NCI-H146 (cell line): ENCODE measurements at regions not wholly inside any gene's neighbourhood (a gene's known extent, or its start where the extent isn't known, plus 50 kb on each side); places are given as distances from the start of the nearest gene placed in this dataset.
"Not testable (repeated sequence)": the region's sequence is repeated elsewhere in the genome, so short reads cannot be mapped to it uniquely, and the experiment has no call there.

Experiments
- DNase-seq: peaks from one replicate; lab custom pipeline; 2025; lab: John Stamatoyannopoulos, UW

DNA sequence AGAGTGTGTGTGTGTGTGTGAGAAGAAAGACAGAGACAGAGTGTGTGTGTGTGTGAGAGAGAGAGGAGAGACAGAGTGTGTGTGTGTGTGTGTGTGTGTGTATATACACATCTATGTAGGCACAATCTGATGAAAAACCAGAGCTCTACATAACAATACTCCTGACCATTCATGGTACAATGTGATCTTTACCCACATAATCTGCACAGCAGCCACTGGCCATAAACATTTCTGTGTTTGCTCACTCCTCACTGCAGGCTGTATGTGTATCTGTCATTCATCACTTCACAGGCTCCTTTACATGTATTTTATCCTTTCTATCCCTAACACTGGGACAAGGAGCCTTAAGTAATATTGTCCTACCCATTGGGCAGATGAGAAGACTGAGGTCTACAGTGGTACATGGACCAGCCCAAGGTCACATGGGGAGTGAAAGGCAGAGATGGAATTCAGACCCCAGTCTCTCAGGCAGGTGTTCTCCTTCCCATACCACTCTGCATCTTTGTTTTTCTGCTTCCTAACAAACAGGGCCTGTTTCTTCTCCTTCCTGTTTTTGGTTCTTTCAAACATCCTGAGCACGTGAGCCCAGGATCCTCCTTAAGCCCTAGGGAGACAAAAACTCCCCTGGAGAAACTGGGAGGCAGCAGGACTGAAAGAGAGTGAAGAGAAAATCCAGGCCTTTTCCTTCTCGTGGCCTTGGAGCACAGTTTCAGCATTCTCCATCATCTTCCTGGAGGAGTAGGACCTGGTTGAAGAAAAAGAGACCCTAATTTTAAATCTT lies 201.7 kb upstream of the MSX2 start:
- no peak for DNase-seq

DNA sequence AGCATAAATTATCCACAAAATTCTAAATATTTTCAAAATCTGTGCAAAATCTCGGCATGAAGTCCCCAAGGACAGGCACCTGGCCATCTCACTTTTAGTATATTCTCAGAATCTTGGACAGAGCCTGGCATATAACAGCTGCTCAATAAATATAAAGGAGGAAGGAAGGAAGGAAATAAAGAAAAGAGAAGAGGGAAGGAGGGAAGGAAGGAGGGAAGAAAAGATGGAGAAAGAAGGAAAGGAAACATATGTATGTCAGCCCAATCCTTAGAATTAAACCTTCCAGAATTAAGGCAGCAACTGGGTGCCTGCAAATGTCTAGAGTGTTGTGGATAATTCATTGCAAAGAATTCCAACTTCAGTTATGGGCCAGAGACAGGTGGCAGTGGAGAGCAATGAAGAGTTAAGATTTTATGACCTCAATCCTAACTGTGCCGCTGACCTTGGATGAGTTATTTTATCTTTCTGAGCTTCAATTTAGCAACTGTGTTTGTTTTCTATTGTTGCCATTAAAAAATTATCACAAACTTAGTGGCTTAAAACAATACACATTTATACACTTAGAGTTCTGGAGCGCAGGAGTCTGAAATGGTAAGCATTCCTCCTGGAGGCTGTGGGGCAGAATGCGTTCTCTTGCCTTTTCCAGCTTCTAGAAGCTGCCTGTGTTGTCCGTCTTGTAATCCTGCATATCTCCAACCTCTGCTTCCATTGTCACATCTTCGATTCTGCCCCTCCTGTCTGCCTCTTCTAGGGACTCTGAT lies 200.9 kb upstream of the MSX2 start:
- no peak for DNase-seq

DNA sequence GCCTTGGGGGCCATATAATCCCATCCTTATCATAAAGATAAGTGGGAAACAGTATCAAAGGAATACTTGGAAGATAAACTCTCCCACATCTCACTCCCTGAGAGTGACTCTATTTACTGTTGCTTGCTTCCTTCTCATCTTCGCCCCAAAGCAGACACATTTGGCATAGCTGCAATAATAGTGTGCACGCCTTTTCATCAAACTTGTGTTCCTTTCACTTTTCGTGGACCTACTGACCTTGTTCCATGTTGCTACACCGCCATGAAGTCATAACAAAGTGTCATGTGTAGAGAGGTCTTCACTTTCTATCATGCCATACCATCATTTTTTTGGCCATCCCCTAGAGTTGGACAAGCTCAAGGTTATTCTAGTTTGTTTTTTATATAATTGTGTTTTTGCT lies 200.0 kb upstream of the MSX2 start:
- DNase-seq: no peak

DNA sequence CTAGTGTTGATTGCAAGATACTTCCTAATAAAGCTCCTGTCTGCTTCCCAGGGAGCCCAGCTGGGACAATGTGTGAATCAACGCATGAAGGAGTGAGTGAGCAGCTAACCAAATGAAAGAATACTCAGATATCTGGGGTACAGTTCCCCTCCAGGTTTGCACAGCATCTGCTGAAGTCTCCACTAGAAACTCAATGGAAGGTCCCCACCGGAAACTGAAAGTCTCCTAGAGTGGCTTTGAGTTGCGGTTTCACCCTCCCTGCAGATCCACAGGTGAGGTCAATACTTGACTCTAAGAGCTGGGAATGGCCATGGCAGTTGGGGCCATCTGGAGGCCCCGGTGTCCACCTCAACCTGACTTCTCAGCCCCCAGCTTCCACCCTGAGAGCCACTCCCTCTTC lies 198.2 kb upstream of the MSX2 start:
- DNase-seq: no peak

DNA sequence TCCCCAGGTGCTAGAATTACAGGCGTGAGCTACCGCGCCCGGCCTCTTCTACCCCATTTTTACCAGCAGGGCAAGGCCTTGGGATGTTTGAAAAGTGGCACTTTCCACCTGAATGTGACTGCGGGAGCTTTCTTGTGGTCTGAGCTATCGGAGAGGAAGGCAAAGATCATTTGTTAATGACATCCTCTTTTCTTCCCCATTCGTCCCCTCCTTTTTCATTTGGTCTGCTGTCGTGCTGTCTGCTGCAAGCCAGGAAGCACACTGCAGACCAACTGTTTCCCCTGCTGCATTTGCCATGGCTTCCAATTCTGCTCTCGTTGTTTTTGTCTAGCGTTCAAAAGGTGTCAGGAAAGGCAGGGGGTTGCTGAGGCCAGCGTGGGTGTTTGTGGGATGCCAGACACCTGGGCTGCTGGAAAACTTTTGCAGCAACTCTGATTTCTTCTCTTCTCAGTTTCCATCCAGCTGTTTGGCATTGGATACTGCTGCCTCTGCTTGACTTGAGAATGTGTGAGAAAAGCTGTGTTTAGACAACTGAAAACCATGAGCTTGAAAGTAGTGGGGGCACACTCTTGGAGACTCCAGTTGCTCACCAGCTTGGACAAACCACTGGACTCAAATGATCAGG lies 196.4 kb upstream of the MSX2 start:
- no peak for DNase-seq

DNA sequence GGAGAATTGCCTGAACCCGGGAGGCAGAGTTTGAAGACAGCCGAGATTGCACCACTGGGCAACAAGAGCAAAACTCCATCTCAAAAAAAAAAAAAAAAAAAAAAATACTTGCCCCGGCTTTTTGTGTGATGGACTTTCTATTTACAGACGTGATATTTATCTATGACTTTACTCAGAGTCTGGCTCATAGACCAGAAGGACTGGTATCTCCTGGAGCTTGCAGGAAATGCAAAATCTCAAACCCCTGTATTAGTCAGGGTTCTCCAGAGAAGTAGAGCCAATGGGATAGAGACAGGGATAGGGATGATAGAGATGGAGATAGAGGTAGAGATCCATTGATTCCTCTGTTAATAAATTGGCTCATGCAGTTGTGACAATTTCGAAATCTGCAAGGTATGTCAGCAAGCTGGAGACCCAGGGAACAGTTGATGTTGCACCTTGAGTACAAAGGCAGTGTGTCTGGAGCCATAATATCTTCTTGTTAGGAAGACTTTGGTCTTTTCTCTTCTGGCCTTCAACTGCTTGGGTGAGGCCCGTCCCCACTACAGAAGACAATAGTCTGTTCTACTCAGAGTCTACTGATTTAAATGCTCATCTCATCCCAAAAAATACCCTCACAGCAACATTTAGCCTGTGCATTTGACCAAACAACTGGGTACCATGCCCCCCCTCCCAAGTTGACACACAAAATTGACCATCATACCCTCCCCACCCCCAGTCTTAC lies 195.4 kb upstream of the MSX2 start:
- no peak for DNase-seq

DNA sequence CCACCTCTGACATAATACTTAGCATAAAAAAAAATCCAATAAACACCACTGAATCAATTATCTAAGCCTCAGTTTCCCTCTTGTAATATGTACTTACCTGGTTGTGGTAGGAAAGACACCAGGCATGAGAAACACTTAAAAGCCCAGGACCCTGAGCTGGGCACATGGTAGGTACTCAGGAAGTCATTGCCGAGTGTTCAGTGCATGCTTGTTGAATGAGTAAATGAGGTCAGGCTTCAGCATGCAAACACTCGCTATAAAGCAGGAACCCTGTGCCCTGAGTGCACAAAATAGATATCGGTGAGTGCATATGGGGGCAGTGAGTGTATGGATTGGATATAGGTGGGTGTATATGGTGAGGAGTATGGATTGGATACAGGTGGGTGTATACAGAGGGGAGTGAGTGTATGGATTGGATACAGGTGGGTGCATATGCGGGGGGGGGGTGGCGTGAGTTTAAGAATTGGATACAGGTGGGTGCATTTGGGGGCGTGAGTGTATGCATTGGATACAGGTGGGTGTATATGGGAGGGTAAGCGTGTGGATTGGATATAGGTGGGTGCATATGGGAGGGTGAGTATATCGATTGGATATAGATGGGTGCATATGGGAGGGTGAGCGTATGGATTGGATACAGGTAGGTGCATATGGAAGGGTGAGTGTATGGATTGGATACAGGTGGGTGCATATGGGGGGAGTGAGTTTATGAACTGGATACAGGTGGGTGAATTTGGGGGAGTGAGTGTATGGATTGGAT lies 194.3 kb upstream of the MSX2 start:
- DNase-seq: no peak

DNA sequence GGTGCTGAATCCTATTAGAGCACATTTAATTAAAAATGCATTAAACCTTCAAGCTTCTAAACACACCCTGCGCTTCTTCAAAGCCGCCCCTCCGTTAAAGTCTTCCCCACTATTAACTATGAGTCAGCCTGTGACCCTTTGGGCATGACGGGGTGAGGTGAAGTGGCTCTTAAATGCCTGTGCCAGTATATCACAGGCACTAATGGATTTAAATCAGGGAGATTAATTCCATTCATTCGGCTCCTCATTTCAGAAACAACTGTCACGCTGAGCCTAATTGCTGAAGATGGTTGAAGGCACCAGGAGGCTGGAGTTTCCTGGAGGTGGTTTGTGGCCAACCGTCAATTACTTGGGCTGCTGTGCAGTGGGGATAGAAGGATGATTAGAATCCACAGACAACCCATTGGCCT lies 192.6 kb upstream of the MSX2 start:
- DNase-seq: no peak

DNA sequence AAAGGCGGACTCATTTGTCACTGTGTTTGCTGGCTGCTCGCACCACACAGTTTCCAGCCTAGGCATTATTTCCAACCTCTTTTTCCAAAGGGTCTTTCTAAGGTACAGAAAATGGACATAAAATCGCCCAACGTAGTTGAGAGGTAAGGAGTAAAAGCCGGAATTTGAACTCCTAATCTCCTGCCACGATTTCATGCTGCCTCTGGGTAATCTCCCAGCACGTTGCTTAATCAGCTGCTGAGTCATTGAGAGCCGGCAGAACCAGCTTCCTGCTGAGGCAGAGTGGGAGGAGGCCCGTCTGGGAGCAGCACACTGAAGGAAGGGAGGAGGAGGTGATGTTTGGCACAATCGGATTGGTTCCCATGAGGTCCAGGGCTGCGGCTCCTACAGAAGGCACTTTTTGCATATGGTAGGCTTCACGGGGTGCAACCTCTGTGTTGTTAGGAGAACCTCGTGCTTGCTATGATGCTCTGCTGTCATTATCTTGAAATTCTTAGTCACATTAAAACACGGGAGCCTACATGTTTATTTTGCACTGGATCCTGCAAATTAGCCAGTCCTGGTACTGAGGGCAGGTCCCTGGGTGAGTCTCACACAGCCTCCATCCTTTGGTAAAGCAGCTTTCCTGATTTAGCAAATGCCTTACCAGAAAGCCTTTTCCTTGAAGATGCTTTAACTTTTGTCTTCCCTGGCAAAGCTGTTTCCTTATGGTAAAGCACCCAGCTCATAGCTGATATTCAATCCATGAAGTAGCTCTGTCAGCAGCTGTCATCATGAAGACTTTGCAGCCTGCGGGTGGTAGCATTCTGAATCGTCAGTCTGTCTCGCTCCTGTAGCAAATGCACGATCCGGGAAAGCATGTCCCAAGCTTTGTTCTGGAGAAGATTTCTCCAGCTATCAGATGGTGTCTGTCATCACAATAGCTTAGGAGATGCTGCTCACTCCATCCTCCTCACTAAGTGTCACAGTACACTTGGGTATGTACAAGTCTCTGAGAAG lies 191.6 kb upstream of the MSX2 start:
- DNase-seq: no peak

DNA sequence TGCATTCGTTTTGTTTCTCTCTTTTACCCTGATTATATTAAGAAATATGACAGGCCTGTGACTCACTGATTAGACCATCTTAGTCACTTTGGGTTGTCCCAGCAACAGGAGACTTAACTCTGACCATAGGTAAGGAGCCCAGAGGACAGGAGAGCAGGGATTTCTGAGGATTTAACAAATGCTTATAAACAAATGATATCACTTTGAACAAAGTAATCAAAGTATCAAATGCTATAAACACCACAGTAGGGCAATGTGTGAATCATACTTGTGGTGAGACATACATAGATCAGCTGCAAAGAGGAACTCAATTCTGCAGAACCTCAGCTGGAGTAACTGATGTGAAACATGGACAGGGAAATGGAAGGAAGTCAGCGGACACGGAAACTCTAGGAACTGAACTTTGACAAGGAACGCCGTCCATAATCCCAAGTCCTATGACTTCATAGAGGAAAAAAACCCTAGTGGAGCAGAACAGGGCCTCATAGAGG lies 190.6 kb upstream of the MSX2 start:
- DNase-seq: no peak

DNA sequence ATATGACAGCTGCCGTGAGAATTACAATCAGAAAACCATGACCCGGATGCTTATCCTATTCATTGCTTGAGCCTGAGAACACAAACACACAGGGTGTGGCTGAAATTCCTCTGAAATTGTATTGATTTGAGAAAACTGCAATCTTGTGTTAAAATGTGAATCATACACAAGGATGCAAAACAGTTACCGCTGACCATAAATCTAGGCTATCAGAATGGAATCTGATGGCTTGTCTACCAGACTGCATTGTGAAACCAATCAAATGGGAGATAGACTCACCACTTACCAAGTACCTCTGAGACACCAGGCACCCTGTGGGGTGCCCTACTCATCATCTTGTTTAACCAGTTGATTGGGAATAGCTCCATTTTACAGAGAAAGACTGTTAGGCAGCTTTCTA lies 188.7 kb upstream of the MSX2 start:
- no peak for DNase-seq

DNA sequence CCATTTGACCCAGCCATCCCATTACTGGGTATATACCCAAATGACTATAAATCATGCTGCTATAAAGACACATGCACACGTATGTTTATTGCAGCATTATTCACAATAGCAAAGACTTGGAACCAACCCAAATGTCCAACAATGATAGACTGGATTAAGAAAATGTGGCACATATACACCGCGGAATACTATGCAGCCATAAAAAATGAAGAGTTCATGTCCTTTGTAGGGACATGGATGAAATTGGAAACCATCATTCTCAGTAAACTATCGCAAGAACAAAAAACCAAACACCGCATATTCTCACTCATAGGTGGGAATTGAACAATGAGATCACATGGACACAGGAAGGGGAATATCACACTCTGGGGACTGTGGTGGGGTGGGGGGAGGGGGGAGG lies 184.6 kb upstream of the MSX2 start:
- DNase-seq: not testable (repeated sequence)

DNA sequence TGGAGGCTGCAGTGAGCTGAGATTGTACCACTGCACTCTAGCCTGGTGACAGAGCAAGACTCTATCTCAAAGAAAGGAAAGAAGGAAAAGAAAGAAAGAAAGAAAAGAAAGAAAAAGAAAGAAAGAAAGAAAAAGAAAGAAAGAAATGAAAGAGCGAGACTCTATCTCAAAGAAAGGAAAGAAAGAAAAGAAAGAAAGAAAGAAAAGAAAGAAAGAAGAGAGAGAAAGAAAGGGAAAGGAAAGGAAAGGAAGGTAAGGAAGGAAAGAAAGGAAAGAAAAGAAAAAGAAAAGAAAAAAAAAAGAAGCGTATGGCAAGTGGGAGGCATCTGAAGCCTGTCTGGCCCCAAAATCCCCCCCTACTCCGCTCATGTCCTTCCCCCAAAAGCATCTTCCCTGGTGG lies 182.3 kb upstream of the MSX2 start:
- no peak for DNase-seq

DNA sequence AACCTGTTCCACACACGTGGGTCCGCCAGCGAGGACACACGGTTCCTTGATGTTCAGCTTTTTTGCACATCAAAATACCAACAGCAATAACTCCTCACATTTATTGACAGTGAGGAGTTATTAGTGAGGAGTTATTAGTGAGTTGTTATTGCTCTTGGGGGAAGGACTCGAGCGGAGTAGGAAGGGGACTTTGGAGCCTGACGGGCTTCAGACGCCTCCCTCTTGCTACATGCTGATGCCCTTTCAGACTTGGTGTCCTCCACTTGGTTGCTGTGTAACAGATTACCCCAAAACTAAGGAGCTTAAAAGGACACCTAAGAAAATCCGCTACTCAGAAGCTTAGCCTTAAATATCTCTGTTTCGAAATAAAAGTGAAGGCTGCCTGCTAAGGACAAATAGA lies 181.9 kb upstream of the MSX2 start:
- no peak for DNase-seq

DNA sequence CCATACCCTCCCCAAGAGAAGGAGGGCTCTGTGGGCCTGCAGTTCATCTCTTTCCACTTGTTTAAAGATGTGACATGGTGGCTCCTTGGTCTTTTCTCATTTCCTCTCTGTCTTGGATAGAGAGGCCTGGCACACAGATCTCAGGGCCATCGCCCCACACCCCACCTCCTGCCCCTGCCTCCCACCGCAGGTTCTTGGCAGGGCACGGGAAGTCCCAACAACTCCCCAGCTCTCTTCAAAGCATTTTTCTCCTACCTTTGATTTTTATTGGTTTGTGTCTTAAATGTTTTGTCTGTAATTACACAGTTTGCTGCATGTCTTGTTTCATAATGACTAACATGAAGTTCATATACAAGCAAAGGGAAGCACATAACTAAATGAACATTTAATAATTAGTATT lies 178.5 kb upstream of the MSX2 start:
- DNase-seq: no peak

DNA sequence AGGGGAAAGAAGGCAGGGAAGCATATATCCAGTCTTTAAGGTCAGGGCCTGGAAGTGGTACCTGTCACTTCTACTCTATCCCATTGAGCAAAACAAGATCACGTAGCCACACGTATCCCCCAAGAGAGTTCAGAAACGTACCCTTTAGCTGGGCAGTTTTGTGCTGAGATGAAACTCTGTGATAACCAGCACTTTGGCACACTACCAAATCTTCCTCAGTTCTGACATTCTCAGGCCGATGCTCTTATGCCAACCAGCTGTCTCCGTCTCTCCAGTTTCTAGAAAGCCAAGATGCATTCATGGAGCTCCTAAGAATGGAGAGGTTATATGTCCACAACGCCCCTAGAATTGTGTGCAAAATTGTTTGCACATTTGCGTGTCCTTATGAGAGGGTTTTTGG lies 176.6 kb upstream of the MSX2 start:
- no peak for DNase-seq

DNA sequence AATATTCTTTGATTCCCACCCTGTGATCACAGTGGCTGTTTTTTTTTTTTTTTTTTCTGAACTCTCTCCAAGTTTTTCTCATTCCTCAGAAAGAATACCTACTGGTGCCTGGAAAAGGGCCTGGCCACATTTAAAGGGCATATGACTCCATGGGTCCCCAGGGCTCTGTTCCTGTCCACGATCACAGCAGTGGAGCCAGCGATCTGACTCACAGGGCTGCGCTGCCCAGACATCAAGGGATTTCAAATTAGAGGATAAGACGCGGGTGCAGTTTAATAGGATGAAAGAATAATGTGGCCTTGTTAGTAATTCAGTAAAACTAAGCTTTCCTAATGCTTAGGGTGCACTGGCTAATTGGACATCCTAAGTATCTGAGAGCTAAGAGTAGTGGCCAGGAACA lies 175.1 kb upstream of the MSX2 start:
- DNase-seq: no peak

DNA sequence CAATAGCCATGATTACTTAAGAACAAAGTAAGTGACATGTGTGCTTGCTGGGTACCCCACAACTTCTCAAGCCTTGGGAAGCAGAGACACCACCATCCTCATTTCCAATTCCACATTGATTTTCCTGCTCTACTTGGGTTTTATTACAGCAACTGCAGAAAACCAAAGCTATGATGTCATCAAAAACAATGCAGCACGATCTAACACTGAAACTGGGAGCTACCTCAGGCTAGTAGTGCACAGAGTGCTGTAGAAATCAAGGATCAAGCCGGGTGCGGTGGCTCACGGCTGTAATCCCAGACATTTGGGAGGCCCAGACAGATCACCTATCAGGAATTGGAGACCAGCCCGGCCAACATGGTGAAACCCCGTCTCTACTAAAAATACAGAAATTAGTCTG lies 174.4 kb upstream of the MSX2 start:
- DNase-seq: no peak

DNA sequence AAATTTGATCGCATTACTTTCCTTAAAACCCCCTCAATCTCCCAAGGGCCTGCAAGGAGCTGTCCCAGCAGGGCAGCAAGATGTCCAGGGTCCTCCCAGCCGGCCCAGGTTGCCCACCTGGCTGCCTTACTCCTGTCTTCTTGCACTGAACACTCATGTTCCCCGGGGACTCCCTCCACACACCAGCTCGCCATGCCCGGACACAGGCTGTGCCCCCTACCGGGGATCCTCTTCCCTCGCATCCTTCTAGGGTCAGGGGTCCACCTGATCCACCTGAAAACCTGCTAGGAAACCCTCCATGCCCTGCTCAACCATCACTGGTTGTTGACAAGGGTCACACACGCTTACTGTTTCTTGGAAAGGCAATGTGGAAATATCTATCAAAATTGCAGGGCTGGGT lies 172.0 kb upstream of the MSX2 start:
- DNase-seq: no peak

DNA sequence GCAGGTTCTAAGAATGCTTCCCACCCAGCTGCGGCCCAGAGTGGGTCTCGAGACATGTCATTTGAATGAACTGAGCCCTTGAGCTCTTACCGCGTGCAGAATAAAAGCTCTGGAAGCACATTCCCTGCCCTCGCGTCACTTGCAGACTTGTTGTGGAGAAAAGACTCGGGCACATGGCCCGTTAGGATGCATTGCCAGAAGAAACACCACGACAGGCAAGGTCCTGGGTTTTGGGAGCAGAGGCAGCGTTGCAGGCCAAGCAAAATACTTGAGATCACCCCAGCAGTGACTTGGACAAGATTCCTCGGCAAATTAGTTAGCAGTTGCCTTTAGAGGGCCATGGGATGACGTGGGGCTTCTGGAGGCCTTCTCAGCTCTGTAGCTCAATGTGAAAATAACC lies 170.8 kb upstream of the MSX2 start:
- no peak for DNase-seq
